ENCODE measurements at regions not wholly inside any gene's neighbourhood (a gene's known extent, or its start where the extent isn't known, plus 50 kb on each side); places are given as distances from the start of the nearest gene placed in this dataset.

- Histone ChIP-seq H3K36me3 (ENCODE audit: control insufficient read depth, insufficient read depth, low read length) (no peaks in the 10 kb centered on the region), H3K4me3 (ENCODE audit: low read depth, low read length) (no peak overlapping the region), H3K27me3 (ENCODE audit: control insufficient read depth, insufficient read depth, low read length) (no peaks in the 10 kb centered on the region; the same call in 1 of the 2 replicates)
- ChIA-PET POLR2A (no interaction called here), CTCF (interaction anchor here (0.7 to 1.4 kb wide), 2 partner anchors 8 to 17 kb away, joined by 3 to 4 read pairs; no protein-coding TSS in a partner anchor)
- no peak for DNase-seq (ENCODE audit: low read depth)
- TF ChIP-seq CTCF (IDR thresholded peaks at IDR 0.05; ENCODE audit: insufficient read depth, low read depth, low read length): no peak
Observed at GRCh38 chr2:19209575-19210341, 148.7 kb downstream of the OSR1 start.

- ChIA-PET CTCF (interaction anchor here (0.7 to 1.4 kb wide), 2 partner anchors 9 to 18 kb away, joined by 3 to 4 read pairs; no protein-coding TSS in a partner anchor), POLR2A (no interaction called here)
- Histone ChIP-seq H3K4me3 (ENCODE audit: low read depth, low read length) (no peak overlapping the region), H3K36me3 (ENCODE audit: control insufficient read depth, insufficient read depth, low read length) (no peaks in the 10 kb centered on the region), H3K27me3 (ENCODE audit: control insufficient read depth, insufficient read depth, low read length) (no peaks in the 10 kb centered on the region; the same call in 1 of the 2 replicates)
- TF ChIP-seq CTCF (IDR thresholded peaks at IDR 0.05; ENCODE audit: insufficient read depth, low read depth, low read length): no peak
- no peak for DNase-seq (ENCODE audit: low read depth)
Observed at GRCh38 chr2:19208479-19209199, 149.8 kb downstream of the OSR1 start.

GRCh38 chr2:19207452-19207851 lies 151.0 kb downstream of the OSR1 start:
- Histone ChIP-seq H3K36me3 (ENCODE audit: control insufficient read depth, insufficient read depth, low read length) (no peaks in the 10 kb centered on the region), H3K4me3 (ENCODE audit: low read depth, low read length) (no peak overlapping the region), H3K27me3 (ENCODE audit: control insufficient read depth, insufficient read depth, low read length) (no peaks in the 10 kb centered on the region)
- ChIA-PET POLR2A (no interaction called here), CTCF (interaction anchor here (0.7 to 1.2 kb wide), 2 partner anchors 11 to 23 kb away, joined by 3 read pairs; no protein-coding TSS in a partner anchor)
- TF ChIP-seq CTCF (IDR thresholded peaks at IDR 0.05; ENCODE audit: insufficient read depth, low read depth, low read length): no peak
- DNase-seq (ENCODE audit: low read depth): no peak

- Histone ChIP-seq H3K27me3 (ENCODE audit: control insufficient read depth, insufficient read depth, low read length) (no peaks in the 10 kb centered on the region), H3K4me3 (ENCODE audit: low read depth, low read length) (no peak overlapping the region), H3K36me3 (ENCODE audit: control insufficient read depth, insufficient read depth, low read length) (no peaks in the 10 kb centered on the region)
- POLR2A ChIA-PET: no interaction called here
- TF ChIP-seq CTCF (IDR thresholded peaks at IDR 0.05; ENCODE audit: insufficient read depth, low read depth, low read length): no peak
- DNase-seq (ENCODE audit: low read depth): no peak
- CTCF ChIA-PET: interaction anchor here (1.2 kb wide), 1 partner anchor 22 kb away, joined by 3 read pairs; no protein-coding TSS in a partner anchor
Observed at GRCh38 chr2:19205983-19206533, 152.4 kb downstream of the OSR1 start.

- no peak overlapping the region for H3K4me3 ChIP-seq (ENCODE audit: low read depth, low read length)
- POLR2A ChIA-PET: no interaction called here
- no peak for TF ChIP-seq CTCF (IDR thresholded peaks at IDR 0.05; ENCODE audit: insufficient read depth, low read depth, low read length)
- no peaks in the 10 kb centered on the region for H3K27me3 ChIP-seq (ENCODE audit: control insufficient read depth, insufficient read depth, low read length)
- H3K36me3 ChIP-seq (ENCODE audit: control insufficient read depth, insufficient read depth, low read length): no peaks in the 10 kb centered on the region
- CTCF ChIA-PET: interaction anchor here (1.4 to 1.5 kb wide), 2 partner anchors 15 to 16 kb away, joined by 3 to 4 read pairs; no protein-coding TSS in a partner anchor
- no peak for DNase-seq (ENCODE audit: low read depth)
Observed at GRCh38 chr2:19203866-19204265, 154.6 kb downstream of the OSR1 start.

Data from BJ (cell line).